Fibroblast of skin of right biceps (primary cell): ENCODE measurements at regions not wholly inside any gene's neighbourhood (a gene's known extent, or its start where the extent isn't known, plus 50 kb on each side); places are given as distances from the start of the nearest gene placed in this dataset.
"Not testable (repeated sequence)": the region's sequence is repeated elsewhere in the genome, so short reads cannot be mapped to it uniquely, and the experiment has no call there.

Experiments
- DNase-seq: peaks from one replicate; pipeline ENCODE4 v3.0.0-alpha.2; 2013

- DNase-seq: no peak
These were observed 52.5 kb upstream of the FBXO28 start for GRCh38 chr1:224061436-224061835.

GRCh38 chr1:224059897-224060427, 53.9 kb upstream of the FBXO28 start:
- DNase-seq: no peak

GRCh38 chr1:224058303-224058702, 55.6 kb upstream of the FBXO28 start:
- peak; percentile 66 for DNase-seq

- peak; percentile 15 for DNase-seq
These were observed 56.3 kb upstream of the FBXO28 start for GRCh38 chr1:224057461-224058199.

- DNase-seq: no peak
These were observed 59.3 kb upstream of the FBXO28 start for GRCh38 chr1:224054611-224055010.

- no peak for DNase-seq
These were observed 59.9 kb upstream of the FBXO28 start for GRCh38 chr1:224054012-224054411.

- no peak for DNase-seq
These were observed 60.5 kb upstream of the FBXO28 start for GRCh38 chr1:224053456-224053855.

- peak; percentile 65 for DNase-seq
These were observed 61.1 kb upstream of the FBXO28 start for GRCh38 chr1:224052772-224053171.

GRCh38 chr1:224051782-224052181, 62.1 kb upstream of the FBXO28 start:
- DNase-seq: not testable (repeated sequence)

- no peak for DNase-seq
These were observed 62.9 kb upstream of the FBXO28 start for GRCh38 chr1:224051086-224051406.

GRCh38 chr1:224047538-224047937, 66.4 kb upstream of the FBXO28 start:
- DNase-seq: peak; percentile 25

GRCh38 chr1:224045556-224045955, 68.4 kb upstream of the FBXO28 start:
- no peak for DNase-seq

GRCh38 chr1:224044420-224044819, 69.5 kb upstream of the FBXO28 start:
- DNase-seq: no peak

- DNase-seq: no peak
These were observed 71.3 kb upstream of the FBXO28 start for GRCh38 chr1:224042557-224043118.

- no peak for DNase-seq
These were observed 72.9 kb upstream of the FBXO28 start for GRCh38 chr1:224041032-224041431.

GRCh38 chr1:224040423-224040822, 73.5 kb upstream of the FBXO28 start:
- DNase-seq: not testable (repeated sequence)

GRCh38 chr1:224040006-224040405, 73.9 kb upstream of the FBXO28 start:
- DNase-seq: not testable (repeated sequence)

- DNase-seq: not testable (repeated sequence)
These were observed 75.1 kb upstream of the FBXO28 start for GRCh38 chr1:224038832-224039231.

GRCh38 chr1:224037362-224037761, 76.5 kb upstream of the FBXO28 start:
- DNase-seq: not testable (repeated sequence)

GRCh38 chr1:224032608-224033276, 81.2 kb upstream of the FBXO28 start:
- DNase-seq: not testable (repeated sequence)

GRCh38 chr1:224031986-224032385, 81.9 kb upstream of the FBXO28 start:
- DNase-seq: not testable (repeated sequence)

GRCh38 chr1:224030257-224030656, 83.7 kb upstream of the FBXO28 start:
- DNase-seq: not testable (repeated sequence)

GRCh38 chr1:224029286-224030025, 84.5 kb upstream of the FBXO28 start:
- DNase-seq: not testable (repeated sequence)
